ENCODE measurements at regions not wholly inside any gene's neighbourhood (a gene's known extent, or its start where the extent isn't known, plus 50 kb on each side); places are given as distances from the start of the nearest gene placed in this dataset.

- TF ChIP-seq CTCF (IDR thresholded peaks at IDR 0.05) (no peak), POLR2A (IDR thresholded peaks at IDR 0.05) (no peak)
Measured at GRCh38 chr12:23450810-23451209, 498.7 kb downstream of the SOX5 start.
